GM12874 (cell line): ENCODE measurements at regions not wholly inside any gene's neighbourhood (a gene's known extent, or its start where the extent isn't known, plus 50 kb on each side); places are given as distances from the start of the nearest gene placed in this dataset.

Experiments used
- TF ChIP-seq, protein P1 (sequence below): IDR thresholded peaks from 2 replicates; pipeline ENCODE4 v1.5.1; 2011; ENCODE audit warnings: low read depth, mild to moderate bottlenecking, control low read depth, low read length, moderate library complexity; ENCODE audit not compliant: insufficient read depth

DNA sequence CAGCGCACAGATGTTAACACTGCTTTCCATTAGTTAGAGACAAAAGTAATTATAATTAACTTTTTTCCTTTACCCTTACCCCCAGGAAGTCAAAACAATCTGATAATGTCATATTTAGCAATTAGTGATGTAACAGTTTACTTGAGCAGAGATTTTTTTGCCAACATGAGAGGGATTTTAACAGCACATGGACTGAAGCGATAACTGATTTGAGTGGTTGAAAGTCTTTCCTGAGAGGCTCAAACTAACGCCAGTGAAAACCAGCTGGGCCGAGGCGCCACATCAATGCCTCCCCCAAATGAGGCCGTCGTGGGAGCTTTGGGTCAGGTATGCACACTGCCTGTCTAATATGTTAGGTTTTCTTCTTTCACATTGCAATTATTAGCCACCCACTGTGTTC is 469.9 kb upstream of the SMIM21 start:
- TF ChIP-seq, protein P1, sequence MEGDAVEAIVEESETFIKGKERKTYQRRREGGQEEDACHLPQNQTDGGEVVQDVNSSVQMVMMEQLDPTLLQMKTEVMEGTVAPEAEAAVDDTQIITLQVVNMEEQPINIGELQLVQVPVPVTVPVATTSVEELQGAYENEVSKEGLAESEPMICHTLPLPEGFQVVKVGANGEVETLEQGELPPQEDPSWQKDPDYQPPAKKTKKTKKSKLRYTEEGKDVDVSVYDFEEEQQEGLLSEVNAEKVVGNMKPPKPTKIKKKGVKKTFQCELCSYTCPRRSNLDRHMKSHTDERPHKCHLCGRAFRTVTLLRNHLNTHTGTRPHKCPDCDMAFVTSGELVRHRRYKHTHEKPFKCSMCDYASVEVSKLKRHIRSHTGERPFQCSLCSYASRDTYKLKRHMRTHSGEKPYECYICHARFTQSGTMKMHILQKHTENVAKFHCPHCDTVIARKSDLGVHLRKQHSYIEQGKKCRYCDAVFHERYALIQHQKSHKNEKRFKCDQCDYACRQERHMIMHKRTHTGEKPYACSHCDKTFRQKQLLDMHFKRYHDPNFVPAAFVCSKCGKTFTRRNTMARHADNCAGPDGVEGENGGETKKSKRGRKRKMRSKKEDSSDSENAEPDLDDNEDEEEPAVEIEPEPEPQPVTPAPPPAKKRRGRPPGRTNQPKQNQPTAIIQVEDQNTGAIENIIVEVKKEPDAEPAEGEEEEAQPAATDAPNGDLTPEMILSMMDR = no peak

DNA sequence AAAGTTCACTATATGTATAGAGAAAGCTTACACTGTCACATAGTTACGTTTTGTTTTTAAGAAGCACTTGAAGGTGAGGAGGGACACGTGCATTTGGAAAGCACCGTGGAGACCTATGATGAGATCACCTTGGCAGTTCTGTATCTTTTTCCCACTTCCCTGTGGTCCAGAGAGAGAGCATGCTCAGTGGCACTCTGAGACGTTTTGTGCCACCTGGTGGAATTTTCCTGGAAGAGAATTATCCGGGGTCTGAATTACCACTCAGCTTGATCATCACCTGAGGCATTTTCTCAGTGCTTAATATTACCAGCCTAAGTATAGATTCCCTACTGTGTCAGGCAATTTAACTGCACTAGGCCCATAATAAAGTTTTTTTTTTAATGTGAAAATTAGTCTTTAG is 469.4 kb upstream of the SMIM21 start:
- TF ChIP-seq, protein P1 = no peak

DNA sequence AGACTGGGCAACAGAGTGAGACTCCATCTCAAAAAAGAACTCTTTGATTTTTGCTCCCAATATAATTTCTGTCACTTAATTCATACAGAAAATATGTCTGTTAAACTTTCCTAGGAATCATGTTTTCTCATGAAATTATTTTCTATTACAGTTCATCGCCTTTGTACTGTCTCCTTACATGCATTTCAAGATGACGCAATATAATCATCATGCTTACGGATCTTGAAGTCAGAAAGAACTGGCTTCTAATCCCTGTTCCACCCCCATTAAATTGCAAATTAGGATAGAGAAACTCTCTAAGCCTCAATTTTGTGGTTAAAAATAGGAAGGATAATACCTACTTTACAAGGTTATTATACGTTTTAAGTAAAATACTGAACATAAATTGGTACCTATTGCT is 467.6 kb upstream of the SMIM21 start:
- TF ChIP-seq, protein P1 = no peak

DNA sequence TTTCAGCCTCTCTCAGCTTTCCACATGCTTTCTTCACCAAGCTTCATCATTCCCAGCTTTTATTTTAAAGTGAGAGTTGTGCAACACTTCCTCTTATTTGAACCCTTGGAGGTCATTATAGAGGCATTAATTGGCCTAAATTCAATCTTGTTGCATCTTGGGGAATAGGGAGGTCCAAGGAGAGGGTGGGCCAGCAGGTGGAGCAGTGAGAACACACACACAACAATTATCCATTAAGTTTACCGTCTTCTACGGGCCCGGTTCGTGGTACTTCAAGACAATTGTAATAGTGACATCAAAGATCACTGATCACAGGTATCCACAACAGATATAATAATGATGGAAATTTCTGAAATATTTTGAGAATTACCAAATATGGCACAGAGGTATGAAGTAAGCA is 457.2 kb upstream of the SMIM21 start:
- TF ChIP-seq, protein P1 = no peak

DNA sequence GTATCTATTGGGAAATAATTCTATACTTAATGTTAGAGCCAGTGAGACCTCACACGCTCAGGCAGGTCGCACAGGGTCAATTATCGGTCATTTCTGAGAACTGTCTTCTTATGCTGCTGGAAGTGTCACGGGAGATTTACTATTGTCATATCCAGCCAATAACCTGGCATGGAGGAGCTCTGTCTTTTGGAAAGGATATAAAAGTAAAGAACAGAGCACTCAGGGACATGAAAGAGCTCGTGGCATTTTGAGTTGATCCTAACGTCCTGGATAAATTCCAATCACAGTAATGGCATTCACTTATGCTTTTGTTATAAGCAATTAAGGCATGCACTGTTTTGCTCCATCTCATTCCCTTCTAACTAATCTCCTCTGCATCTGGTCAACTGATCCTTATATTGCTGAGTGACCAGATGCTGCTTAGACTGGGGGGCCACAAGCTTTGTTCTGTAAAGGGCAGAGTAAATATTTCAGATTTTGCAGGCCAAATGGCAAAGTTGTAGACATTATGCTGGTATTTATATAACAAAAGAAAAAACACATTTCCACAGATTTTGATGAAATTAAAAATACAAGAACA is 453.5 kb upstream of the SMIM21 start:
- TF ChIP-seq, protein P1 = no peak

DNA sequence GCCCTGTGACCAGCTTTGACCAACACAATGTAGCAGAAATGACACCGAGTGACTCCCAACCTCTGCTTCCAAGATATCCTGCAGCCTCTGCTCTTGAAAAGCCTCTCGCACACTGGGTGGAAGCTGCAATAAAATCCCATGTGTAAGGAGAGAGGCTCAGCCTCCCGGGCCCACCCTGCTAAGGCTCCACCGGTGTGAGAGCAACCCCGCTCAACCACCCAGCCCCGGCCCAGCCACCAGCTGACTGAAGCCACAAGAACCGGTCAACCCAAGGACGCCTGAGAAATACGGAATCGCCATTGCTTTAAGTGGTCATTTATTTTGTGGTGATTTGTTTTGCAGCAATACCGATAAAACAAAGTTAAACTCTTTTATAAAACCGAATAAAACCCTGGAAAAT is 452.8 kb upstream of the SMIM21 start:
- TF ChIP-seq, protein P1 = no peak

DNA sequence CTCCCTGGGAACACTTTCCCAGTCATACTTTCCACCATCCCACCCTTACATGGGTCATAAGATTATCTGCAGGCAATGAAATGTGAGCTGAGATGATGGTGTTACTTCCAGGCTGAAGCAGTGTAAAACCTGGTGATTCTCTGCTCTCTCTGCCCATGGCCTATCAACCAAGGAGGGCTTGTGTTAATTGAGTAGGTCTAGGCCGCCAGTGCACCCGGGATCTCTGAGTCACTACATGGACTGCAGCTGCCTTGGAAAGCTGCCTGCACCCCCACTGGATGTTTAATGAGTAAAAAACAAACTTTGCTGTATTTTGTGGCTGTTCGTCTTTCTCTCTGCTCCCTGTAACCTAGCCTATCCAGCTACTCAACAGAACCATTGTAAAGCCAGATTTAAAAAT is 451.7 kb upstream of the SMIM21 start:
- TF ChIP-seq, protein P1 = no peak
